ENCODE measurements at regions not wholly inside any gene's neighbourhood (a gene's known extent, or its start where the extent isn't known, plus 50 kb on each side); places are given as distances from the start of the nearest gene placed in this dataset.
"Not testable (repeated sequence)": the region's sequence is repeated elsewhere in the genome, so short reads cannot be mapped to it uniquely, and the experiment has no call there.

GRCh38 chr3:107117922-107118536 is 259.2 kb upstream of the CCDC54 start:
- DNase-seq, result no peak

- no peak for DNase-seq
Measured at GRCh38 chr3:107124885-107125284, 252.4 kb upstream of the CCDC54 start.

GRCh38 chr3:107128946-107129345 is 248.3 kb upstream of the CCDC54 start:
- DNase-seq, result no peak

GRCh38 chr3:107130089-107130700 is 247.0 kb upstream of the CCDC54 start:
- no peak for DNase-seq

GRCh38 chr3:107132674-107133073 is 244.6 kb upstream of the CCDC54 start:
- DNase-seq, result no peak

- no peak for DNase-seq
Measured at GRCh38 chr3:107133891-107134290, 243.3 kb upstream of the CCDC54 start.

GRCh38 chr3:107142171-107142570 is 235.1 kb upstream of the CCDC54 start:
- DNase-seq, result no peak

- DNase-seq, result no peak
Measured at GRCh38 chr3:107142786-107143575, 234.3 kb upstream of the CCDC54 start.

- DNase-seq, result no peak
Measured at GRCh38 chr3:107150675-107151074, 226.6 kb upstream of the CCDC54 start.

- DNase-seq, result no peak
Measured at GRCh38 chr3:107153981-107154380, 223.3 kb upstream of the CCDC54 start.

GRCh38 chr3:107172411-107172810 is 204.8 kb upstream of the CCDC54 start:
- no peak for DNase-seq

- DNase-seq, result no peak
Measured at GRCh38 chr3:107184375-107184774, 192.9 kb upstream of the CCDC54 start.

GRCh38 chr3:107188262-107188661 is 189.0 kb upstream of the CCDC54 start:
- no peak for DNase-seq

GRCh38 chr3:107189158-107189791 is 188.0 kb upstream of the CCDC54 start:
- DNase-seq, result no peak

GRCh38 chr3:107193116-107193515 is 184.1 kb upstream of the CCDC54 start:
- DNase-seq, result no peak

- DNase-seq, result no peak
Measured at GRCh38 chr3:107198581-107199181, 178.6 kb upstream of the CCDC54 start.

- DNase-seq, result no peak
Measured at GRCh38 chr3:107201146-107201545, 176.1 kb upstream of the CCDC54 start.

- DNase-seq, result not testable (repeated sequence)
Measured at GRCh38 chr3:107202885-107203284, 174.4 kb upstream of the CCDC54 start.

- no peak for DNase-seq
Measured at GRCh38 chr3:107204121-107204520, 173.1 kb upstream of the CCDC54 start.

- DNase-seq, result no peak
Measured at GRCh38 chr3:107205358-107205757, 171.9 kb upstream of the CCDC54 start.

- DNase-seq, result peak in 1 of 2 donors; percentile 10
Measured at GRCh38 chr3:107206141-107206540, 171.1 kb upstream of the CCDC54 start.

GRCh38 chr3:107206945-107207344 is 170.3 kb upstream of the CCDC54 start:
- DNase-seq, result no peak

GRCh38 chr3:107208100-107208499 is 169.1 kb upstream of the CCDC54 start:
- DNase-seq, result no peak

Data from CD4-positive, alpha-beta T cell treated with Interferon alpha-2 for 1 hour (primary cell).